Nephron progenitor cell (in vitro differentiated cells): ENCODE measurements at regions not wholly inside any gene's neighbourhood (a gene's known extent, or its start where the extent isn't known, plus 50 kb on each side); places are given as distances from the start of the nearest gene placed in this dataset.

ENCODE experiments used
- DNase-seq: peaks from one replicate; pipeline ENCODE4 v3.0.0; 2021
- H3K27ac Mint-ChIP-seq: 2 replicates; pipeline ENCODE4 v1.8.0; 2021; ENCODE audit warnings: mild to moderate bottlenecking, moderate library complexity, mixed read lengths
- H3K27me3 Mint-ChIP-seq: 2 replicates; pipeline ENCODE4 v1.8.0; 2021; ENCODE audit warnings: mild to moderate bottlenecking, low read depth, mixed read lengths; ENCODE audit not compliant: poor library complexity
- H3K36me3 Mint-ChIP-seq: 2 replicates; pipeline ENCODE4 v1.8.0; 2021; ENCODE audit warnings: low read depth, mixed read lengths
- H3K4me1 Mint-ChIP-seq: 2 replicates; pipeline ENCODE4 v1.8.0; 2021; ENCODE audit warnings: mixed read lengths
- H3K4me3 Mint-ChIP-seq: 2 replicates; pipeline ENCODE4 v1.8.0; 2021; ENCODE audit warnings: mild to moderate bottlenecking, moderate library complexity, mixed read lengths
- H3K9me3 Mint-ChIP-seq: 2 replicates; pipeline ENCODE4 v1.8.0; 2021; ENCODE audit warnings: mild to moderate bottlenecking, moderate library complexity, mixed read lengths
- CTCF ChIP-seq: fragments of 200-600 bp; sonication (generic); IDR thresholded peaks from 2 replicates; pipeline ENCODE4 v1.5.0; 2021; ENCODE audit warnings: antibody characterized with exemption

GRCh38 chr10:2137549-2138174, 400.3 kb upstream of the ADARB2 start:
- Mint-ChIP-seq H3K4me3 (no peak overlapping the region), H3K27ac (no peak overlapping the region), H3K27me3 (peaks cover 5% of the 10 kb centered on the region), H3K4me1 (peaks cover 20% of the 10 kb centered on the region), H3K36me3 (no peaks in the 10 kb centered on the region), H3K9me3 (peaks cover 2% of the 10 kb centered on the region)
- peak; percentile 51 for TF ChIP-seq CTCF
- peak; percentile 32 for DNase-seq

GRCh38 chr10:2130705-2131305, 393.5 kb upstream of the ADARB2 start:
- DNase-seq = no peak
- no peaks in the 10 kb centered on the region for H3K36me3 Mint-ChIP-seq
- no peak overlapping the region for H3K4me3 Mint-ChIP-seq
- peaks cover 11% of the 10 kb centered on the region for H3K9me3 Mint-ChIP-seq
- TF ChIP-seq CTCF = no peak
- H3K4me1 Mint-ChIP-seq = no peaks in the 10 kb centered on the region
- H3K27ac Mint-ChIP-seq = no peak overlapping the region
- H3K27me3 Mint-ChIP-seq = peaks cover 10% of the 10 kb centered on the region

- Mint-ChIP-seq H3K27me3 (peaks cover 5% of the 10 kb centered on the region), H3K4me1 (peaks cover 5% of the 10 kb centered on the region)
- TF ChIP-seq CTCF = no peak
Observed at GRCh38 chr10:2128991-2129390, 391.7 kb upstream of the ADARB2 start.

GRCh38 chr10:2124135-2124534, 386.8 kb upstream of the ADARB2 start:
- Mint-ChIP-seq H3K4me1 (peaks cover 36% of the 10 kb centered on the region), H3K4me3 (no peak overlapping the region), H3K27me3 (peaks cover 5% of the 10 kb centered on the region), H3K36me3 (no peaks in the 10 kb centered on the region), H3K9me3 (no peaks in the 10 kb centered on the region), H3K27ac (no peak overlapping the region)
- DNase-seq = no peak
- TF ChIP-seq CTCF = no peak

More at GRCh38 chr10:2128991-2129390, 391.7 kb upstream of the ADARB2 start:
- peaks cover 11% of the 10 kb centered on the region for H3K9me3 Mint-ChIP-seq
- no peak overlapping the region for H3K27ac Mint-ChIP-seq
- no peaks in the 10 kb centered on the region for H3K36me3 Mint-ChIP-seq
- no peak overlapping the region for H3K4me3 Mint-ChIP-seq
- no peak for DNase-seq

GRCh38 chr10:2122431-2123124, 385.3 kb upstream of the ADARB2 start:
- peaks cover 9% of the 10 kb centered on the region for H3K9me3 Mint-ChIP-seq
- no peak overlapping the region for H3K4me3 Mint-ChIP-seq
- H3K36me3 Mint-ChIP-seq = no peaks in the 10 kb centered on the region
- peaks cover 48% of the 10 kb centered on the region for H3K4me1 Mint-ChIP-seq
- TF ChIP-seq CTCF = no peak
- no peak for DNase-seq
- peaks cover 5% of the 10 kb centered on the region for H3K27me3 Mint-ChIP-seq
- H3K27ac Mint-ChIP-seq = no peak overlapping the region
